Sigmoid colon (tissue), 4 donors: ENCODE measurements at regions not wholly inside any gene's neighbourhood (a gene's known extent, or its start where the extent isn't known, plus 50 kb on each side); places are given as distances from the start of the nearest gene placed in this dataset.

Experiments used
- CTCF ChIP-seq, 4 experiments: fragments of 450-650 bp in 3 of 4; fragments of 200-600 bp in 1 of 4; IDR thresholded peaks; one replicate each; pipeline ENCODE4 v1.5.1; 2016 to 2019; ENCODE audit warnings: antibody characterized with exemption in 4 of 4, mild to moderate bottlenecking in 3 of 4, moderate library complexity in 2 of 4
- EP300 ChIP-seq, 4 donors: sonication (generic); formaldehyde crosslinking; IDR thresholded peaks; one replicate each; pipeline ENCODE4 v1.6.1; 2017; ENCODE audit warnings: antibody characterized with exemption in 4 of 4
- POLR2A ChIP-seq, 2 donors: fragments of 450-650 bp; IDR thresholded peaks; one replicate each; pipeline ENCODE4 v1.6.1; 2016; ENCODE audit warnings: antibody characterized with exemption in 2 of 2, mild to moderate bottlenecking in 2 of 2, moderate library complexity in 2 of 2

- TF ChIP-seq CTCF (IDR thresholded peaks at IDR 0.05) (no peak), POLR2A (IDR thresholded peaks at IDR 0.05) (no peak), EP300 (IDR thresholded peaks at IDR 0.05) (no peak)
Measured at GRCh38 chr12:114779186-114779585, 95.2 kb upstream of the TBX3 start.
